ENCODE measurements at regions not wholly inside any gene's neighbourhood (a gene's known extent, or its start where the extent isn't known, plus 50 kb on each side); places are given as distances from the start of the nearest gene placed in this dataset.

GRCh38 chr9:82492274-82492673, 503.7 kb downstream of the SPATA31D1 start:
- peaks cover 0 to 4% (median 0%) of the 10 kb centered on the region in 3 donors for H3K36me3 Mint-ChIP-seq
- H3K4me3 Mint-ChIP-seq = no peak overlapping the region
- H3K27me3 Mint-ChIP-seq (ENCODE audit: low read depth in 3 of 3) = peaks cover 0 to 1% (median 0%) of the 10 kb centered on the region in 3 donors
- H3K27ac Mint-ChIP-seq = no peak overlapping the region
- DNase-seq = no peak
- no peaks in the 10 kb centered on the region for H3K4me1 Mint-ChIP-seq
- H3K9me3 Mint-ChIP-seq = peaks cover 0 to 8% (median 2%) of the 10 kb centered on the region in 6 donors

- no peaks in the 10 kb centered on the region for H3K4me1 Mint-ChIP-seq
- H3K27ac Mint-ChIP-seq = no peak overlapping the region
- H3K27me3 Mint-ChIP-seq (ENCODE audit: low read depth in 3 of 3) = peaks cover 0 to 2% (median 1%) of the 10 kb centered on the region in 3 donors
- no peak overlapping the region for H3K4me3 Mint-ChIP-seq
- H3K9me3 Mint-ChIP-seq = peaks cover 0 to 15% (median 6%) of the 10 kb centered on the region in 6 donors
- peaks cover 0 to 4% (median 0%) of the 10 kb centered on the region in 3 donors for H3K36me3 Mint-ChIP-seq
- DNase-seq = no peak
Observed at GRCh38 chr9:82495884-82496777, 507.6 kb downstream of the SPATA31D1 start.

GRCh38 chr9:82498541-82499317, 510.2 kb downstream of the SPATA31D1 start:
- no peaks in the 10 kb centered on the region for H3K4me1 Mint-ChIP-seq
- H3K4me3 Mint-ChIP-seq = no peak overlapping the region
- no peak for DNase-seq
- H3K27ac Mint-ChIP-seq = no peak overlapping the region
- peaks cover 0 to 2% (median 1%) of the 10 kb centered on the region in 3 donors for H3K27me3 Mint-ChIP-seq (ENCODE audit: low read depth in 3 of 3)
- H3K9me3 Mint-ChIP-seq = peaks cover 2 to 30% (median 7%) of the 10 kb centered on the region in 6 donors
- H3K36me3 Mint-ChIP-seq = peaks cover 0 to 4% (median 0%) of the 10 kb centered on the region in 3 donors

GRCh38 chr9:82499337-82499736, 510.8 kb downstream of the SPATA31D1 start:
- DNase-seq = no peak
- no peak overlapping the region for H3K4me3 Mint-ChIP-seq
- H3K36me3 Mint-ChIP-seq = peaks cover 0 to 4% (median 0%) of the 10 kb centered on the region in 3 donors
- H3K4me1 Mint-ChIP-seq = no peaks in the 10 kb centered on the region
- no peak overlapping the region for H3K27ac Mint-ChIP-seq
- peaks cover 2 to 36% (median 9%) of the 10 kb centered on the region in 6 donors for H3K9me3 Mint-ChIP-seq
- H3K27me3 Mint-ChIP-seq (ENCODE audit: low read depth in 3 of 3) = peaks cover 0 to 2% (median 1%) of the 10 kb centered on the region in 3 donors

GRCh38 chr9:82504620-82505019, 516.0 kb downstream of the SPATA31D1 start:
- H3K27ac Mint-ChIP-seq = no peak overlapping the region
- H3K9me3 Mint-ChIP-seq = peaks cover 11 to 59% (median 15%) of the 10 kb centered on the region in 6 donors
- H3K27me3 Mint-ChIP-seq (ENCODE audit: low read depth in 3 of 3) = peaks cover 0 to 4% (median 0%) of the 10 kb centered on the region in 3 donors
- no peaks in the 10 kb centered on the region for H3K36me3 Mint-ChIP-seq
- H3K4me3 Mint-ChIP-seq = no peak overlapping the region
- no peak for DNase-seq
- H3K4me1 Mint-ChIP-seq = no peaks in the 10 kb centered on the region

- H3K27me3 Mint-ChIP-seq (ENCODE audit: low read depth in 3 of 3) = peaks cover 0 to 2% (median 0%) of the 10 kb centered on the region in 3 donors
- H3K36me3 Mint-ChIP-seq = no peaks in the 10 kb centered on the region
- H3K27ac Mint-ChIP-seq = no peak overlapping the region
- H3K4me3 Mint-ChIP-seq = no peak overlapping the region
- H3K9me3 Mint-ChIP-seq = peaks cover 3 to 18% (median 8%) of the 10 kb centered on the region in 6 donors
- DNase-seq = no peak
- no peaks in the 10 kb centered on the region for H3K4me1 Mint-ChIP-seq
Observed at GRCh38 chr9:82511626-82512025, 523.1 kb downstream of the SPATA31D1 start.

GRCh38 chr9:82512728-82513127, 524.2 kb downstream of the SPATA31D1 start:
- Mint-ChIP-seq H3K27me3 (ENCODE audit: low read depth in 3 of 3) (peaks cover 0 to 2% (median 0%) of the 10 kb centered on the region in 3 donors), H3K4me3 (no peak overlapping the region), H3K36me3 (no peaks in the 10 kb centered on the region), H3K27ac (no peak overlapping the region), H3K9me3 (peaks cover 0 to 9% (median 4%) of the 10 kb centered on the region in 6 donors), H3K4me1 (no peaks in the 10 kb centered on the region)
- no peak for DNase-seq

GRCh38 chr9:82513242-82513751, 524.7 kb downstream of the SPATA31D1 start:
- no peak overlapping the region for H3K4me3 Mint-ChIP-seq
- no peak for DNase-seq

GRCh38 chr9:82513976-82514735, 525.6 kb downstream of the SPATA31D1 start:
- H3K9me3 Mint-ChIP-seq = peaks cover 0 to 6% (median 4%) of the 10 kb centered on the region in 6 donors
- DNase-seq = no peak
- no peak overlapping the region for H3K27ac Mint-ChIP-seq
- no peaks in the 10 kb centered on the region for H3K4me1 Mint-ChIP-seq
- peaks cover 0 to 2% (median 0%) of the 10 kb centered on the region in 3 donors for H3K27me3 Mint-ChIP-seq (ENCODE audit: low read depth in 3 of 3)
- H3K36me3 Mint-ChIP-seq = no peaks in the 10 kb centered on the region
- H3K4me3 Mint-ChIP-seq = no peak overlapping the region

More at GRCh38 chr9:82513242-82513751, 524.7 kb downstream of the SPATA31D1 start:
- H3K27ac Mint-ChIP-seq = no peak overlapping the region
- no peaks in the 10 kb centered on the region for H3K4me1 Mint-ChIP-seq
- H3K27me3 Mint-ChIP-seq (ENCODE audit: low read depth in 3 of 3) = peaks cover 0 to 2% (median 0%) of the 10 kb centered on the region in 3 donors
- H3K9me3 Mint-ChIP-seq = peaks cover 0 to 9% (median 4%) of the 10 kb centered on the region in 6 donors
- no peaks in the 10 kb centered on the region for H3K36me3 Mint-ChIP-seq

- no peaks in the 10 kb centered on the region for H3K4me1 Mint-ChIP-seq
- no peaks in the 10 kb centered on the region for H3K36me3 Mint-ChIP-seq
- peaks cover 0 to 3% (median under 1%) of the 10 kb centered on the region in 6 donors for H3K9me3 Mint-ChIP-seq
- peaks cover 0 to 3% (median 0%) of the 10 kb centered on the region in 3 donors for H3K27me3 Mint-ChIP-seq (ENCODE audit: low read depth in 3 of 3)
- no peak for DNase-seq
- H3K27ac Mint-ChIP-seq = no peak overlapping the region
- H3K4me3 Mint-ChIP-seq = no peak overlapping the region
Observed at GRCh38 chr9:82518868-82519267, 530.3 kb downstream of the SPATA31D1 start.

GRCh38 chr9:82519332-82519731, 530.8 kb downstream of the SPATA31D1 start:
- Mint-ChIP-seq H3K4me1 (no peaks in the 10 kb centered on the region), H3K36me3 (no peaks in the 10 kb centered on the region), H3K4me3 (no peak overlapping the region), H3K27me3 (ENCODE audit: low read depth in 3 of 3) (peaks cover 0 to 3% (median 0%) of the 10 kb centered on the region in 3 donors), H3K9me3 (peaks cover 0 to 5% (median 3%) of the 10 kb centered on the region in 6 donors), H3K27ac (no peak overlapping the region)
- DNase-seq = no peak

GRCh38 chr9:82524407-82524806, 535.8 kb downstream of the SPATA31D1 start:
- Mint-ChIP-seq H3K4me1 (no peaks in the 10 kb centered on the region), H3K4me3 (no peak overlapping the region), H3K27me3 (ENCODE audit: low read depth in 3 of 3) (peaks cover 0 to 5% (median 5%) of the 10 kb centered on the region in 3 donors)

GRCh38 chr9:82526577-82526976, 536.4 kb downstream of the RASEF start:
- H3K4me1 Mint-ChIP-seq = no peaks in the 10 kb centered on the region
- no peak for DNase-seq
- H3K4me3 Mint-ChIP-seq = no peak overlapping the region
- H3K27me3 Mint-ChIP-seq (ENCODE audit: low read depth in 3 of 3) = peaks cover 0 to 5% (median 3%) of the 10 kb centered on the region in 3 donors
- no peak overlapping the region for H3K27ac Mint-ChIP-seq
- no peaks in the 10 kb centered on the region for H3K36me3 Mint-ChIP-seq
- peaks cover 4 to 37% (median 16%) of the 10 kb centered on the region in 6 donors for H3K9me3 Mint-ChIP-seq

More at GRCh38 chr9:82524407-82524806, 535.8 kb downstream of the SPATA31D1 start:
- Mint-ChIP-seq H3K9me3 (peaks cover 4 to 33% (median 16%) of the 10 kb centered on the region in 6 donors), H3K36me3 (no peaks in the 10 kb centered on the region), H3K27ac (no peak overlapping the region)
- DNase-seq = no peak

Data from immature natural killer cell (primary cell).